B cell (primary cell): ENCODE measurements at regions not wholly inside any gene's neighbourhood (a gene's known extent, or its start where the extent isn't known, plus 50 kb on each side); places are given as distances from the start of the nearest gene placed in this dataset.

Experiments used
- ATAC-seq: fragments of 200-7000 bp; cut with Tn5 transposase; one replicate; pipeline ENCODE4 v1.10.0; 2021; ENCODE audit warnings: low read depth, mild to moderate bottlenecking, moderate number of reproducible peaks, moderate library complexity
- CTCF ChIA-PET: fragments of 350-600 bp; sonication (Branson Sonifier 250); formaldehyde crosslinking; loops from one replicate; lab custom pipeline; 2021; ENCODE audit warnings: antibody characterized with exemption, inconsistent platforms; lab: Charles Lee
- POLR2A ChIA-PET: fragments of 350-600 bp; sonication (Branson Sonifier 250); formaldehyde crosslinking; loops from one replicate; lab custom pipeline; 2021; ENCODE audit warnings: antibody characterized with exemption; lab: Charles Lee
- DNase-seq: peaks from one replicate; pipeline ENCODE4 v3.0.0; 2013
- H2AFZ ChIP-seq: 2 replicates; pipeline ENCODE4 v1.6.1; 2012; ENCODE audit warnings: mild to moderate bottlenecking, low read depth, low read length; ENCODE audit not compliant: insufficient read depth, poor library complexity, severe bottlenecking
- H3K27ac ChIP-seq, 2 donors: 1 replicate in 1 of 2; 2 replicates in 1 of 2; pipeline ENCODE4 v1.5.1; 2012 to 2013; ENCODE audit warnings: low read length in 2 of 2, mild to moderate bottlenecking in 2 of 2, moderate library complexity in 1 of 2
- H3K27me3 ChIP-seq, 4 experiments: fragments of 200-600 bp in 1 of 4; sonication (generic) in 1 of 4; replicated peaks in 1 of 4; 1 replicate in 2 of 4; 2 replicates in 2 of 4; pipeline versions ENCODE4 v1.6.1 to v1.7.0; 2013 to 2016; ENCODE audit warnings: low read length in 3 of 4, mild to moderate bottlenecking in 2 of 4, mixed read lengths in 1 of 4, moderate library complexity in 1 of 4; ENCODE audit not compliant: insufficient read depth in 4 of 4, control insufficient read depth in 3 of 4; ENCODE audit errors: control extremely low read depth in 1 of 4
- H3K36me3 ChIP-seq, 2 experiments: replicated peaks in 1 of 2; 1 replicate in 1 of 2; 2 replicates in 1 of 2; pipeline versions ENCODE4 v1.6.1 to v1.7.1; 2013; ENCODE audit warnings: low read length in 1 of 2; ENCODE audit not compliant: insufficient read depth in 2 of 2, control insufficient read depth in 1 of 2; ENCODE audit errors: control extremely low read depth in 1 of 2, extremely low read depth in 1 of 2
- H3K4me1 ChIP-seq, 2 donors: fragments of 200-600 bp in 1 of 2; sonication (generic) in 1 of 2; 1 replicate in 1 of 2; 2 replicates in 1 of 2; pipeline versions ENCODE4 v1.5.1 to v1.6.1; 2013 to 2017; ENCODE audit warnings: low read length in 2 of 2; ENCODE audit not compliant: control insufficient read depth in 2 of 2, insufficient read depth in 2 of 2
- H3K4me2 ChIP-seq: replicated peaks from 2 replicates; pipeline ENCODE3; 2012; ENCODE audit warnings: mild to moderate bottlenecking, low read depth, low read length; ENCODE audit not compliant: poor library complexity, severe bottlenecking
- H3K4me3 ChIP-seq, 5 experiments: fragments of 200-600 bp in 1 of 5; sonication (generic) in 1 of 5; 1 replicate in 3 of 5; 2 replicates in 2 of 5; pipeline versions ENCODE4 v1.5.1 to v1.7.0; 2011 to 2016; ENCODE audit warnings: low read length in 4 of 5, mild to moderate bottlenecking in 4 of 5, low read depth in 2 of 5, control low read depth in 1 of 5, moderate library complexity in 1 of 5; ENCODE audit not compliant: insufficient read depth in 1 of 5; ENCODE audit errors: control extremely low read depth in 1 of 5, extremely low read depth in 1 of 5
- H3K79me2 ChIP-seq: fragments of 200-600 bp; sonication (generic); one replicate; pipeline ENCODE4 v1.6.0; 2016; ENCODE audit warnings: low read length; ENCODE audit not compliant: control insufficient read depth, insufficient read depth
- H3K9ac ChIP-seq: fragments of 200-600 bp; sonication (generic); 2 replicates; pipeline ENCODE4 v1.6.1; 2017; ENCODE audit warnings: mild to moderate bottlenecking, low read length, moderate library complexity
- H3K9me3 ChIP-seq, 3 donors: one replicate each; pipeline versions ENCODE4 v1.6.1 to v1.7.1; 2013; ENCODE audit warnings: low read length in 2 of 3; ENCODE audit not compliant: control insufficient read depth in 2 of 3, insufficient read depth in 1 of 3; ENCODE audit errors: control extremely low read depth in 1 of 3
- H4K20me1 ChIP-seq: 2 replicates; pipeline ENCODE4 v1.6.0; 2012; ENCODE audit warnings: mild to moderate bottlenecking, low read length; ENCODE audit not compliant: insufficient read depth, control insufficient read depth, poor library complexity, severe bottlenecking
- H3K27ac Mint-ChIP-seq: one replicate; pipeline ENCODE4 v1.8.0; 2021; ENCODE audit warnings: mixed read lengths
- H3K27me3 Mint-ChIP-seq: one replicate; pipeline ENCODE4 v1.8.0; 2021; ENCODE audit warnings: mixed read lengths
- H3K4me1 Mint-ChIP-seq: one replicate; pipeline ENCODE4 v1.8.0; 2021; ENCODE audit warnings: mixed read lengths
- H3K4me3 Mint-ChIP-seq: one replicate; pipeline ENCODE4 v1.8.0; 2021; ENCODE audit warnings: mixed read lengths
- H3K9me3 Mint-ChIP-seq: one replicate; pipeline ENCODE4 v1.8.0; 2022; ENCODE audit warnings: mixed read lengths; ENCODE audit not compliant: insufficient read depth
- CTCF ChIP-seq: fragments of 200-600 bp; IDR thresholded peaks from one replicate; pipeline ENCODE4 v1.8.0; 2022; ENCODE audit warnings: antibody characterized with exemption, mild to moderate bottlenecking
- EZH2 ChIP-seq: IDR thresholded peaks from 2 replicates; pipeline ENCODE4 v1.6.1; 2012; ENCODE audit warnings: borderline replicate concordance, low read depth, mild to moderate bottlenecking, moderate library complexity, low read length; ENCODE audit not compliant: insufficient read depth, poor library complexity, severe bottlenecking
- WGBS: methylation state at CpG from one replicate; pipeline ENCODE4 v1.1.5; 2013; ENCODE audit warnings: missing lambda C conversion rate; ENCODE audit not compliant: insufficient coverage; 5-methylcytosine and 5-hydroxymethylcytosine counted together
- intact Hi-C: fragments of 100-400 bp; cut with micrococcal nuclease; formaldehyde crosslinking; loops from one replicate; pipeline ENCODE4 v1.10.0; 2022

GRCh38 chr16:49958448-49958847 lies 66.6 kb upstream of the CNEP1R1 start:
- H3K4me3 Mint-ChIP-seq, result no peak overlapping the region
- Histone ChIP-seq H3K36me3 (no peaks in the 10 kb centered on the region), H4K20me1 (no peaks in the 10 kb centered on the region), H3K4me3 (no peak overlapping the region), H3K79me2 (no peaks in the 10 kb centered on the region), H3K9ac (no peak overlapping the region), H3K9me3 (no peaks in the 10 kb centered on the region), H3K4me1 (no peaks in the 10 kb centered on the region), H2AFZ (no peak overlapping the region), H3K27me3 (peaks cover 0 to 3% (median 1%) of the 10 kb centered on the region in 4 experiments), H3K4me2 (no peak overlapping the region), H3K27ac (no peak overlapping the region)
- ChIA-PET CTCF (no interaction called here), POLR2A (interaction anchor here (0.6 kb wide), 1 partner anchor 31 kb away, joined by 4 read pairs; no protein-coding TSS in a partner anchor)
- H3K4me1 Mint-ChIP-seq, result no peaks in the 10 kb centered on the region
- intact Hi-C loops, result no loop called here
- DNase-seq (no peak), ATAC-seq (no peak)
- peaks cover 3% of the 10 kb centered on the region for H3K27me3 Mint-ChIP-seq
- no peak overlapping the region for H3K27ac Mint-ChIP-seq
- H3K9me3 Mint-ChIP-seq, result no peaks in the 10 kb centered on the region
- WGBS, result 80% methylated on average over 2 of the region's 3 CpGs
- TF ChIP-seq EZH2 (no peak), CTCF (no peak)

- TF ChIP-seq CTCF (no peak), EZH2 (no peak)
- Mint-ChIP-seq H3K27me3 (peaks cover 3% of the 10 kb centered on the region), H3K4me3 (no peak overlapping the region), H3K27ac (no peak overlapping the region), H3K9me3 (no peaks in the 10 kb centered on the region), H3K4me1 (no peaks in the 10 kb centered on the region)
- no peaks in the 10 kb centered on the region for H3K36me3 ChIP-seq
- H3K4me2 ChIP-seq, result no peak overlapping the region
- intact Hi-C loops, result no loop called here
- DNase-seq, result no peak
- CTCF ChIA-PET, result no interaction called here
- H4K20me1 ChIP-seq, result no peaks in the 10 kb centered on the region
- WGBS, result 91% methylated on average over 5 of the region's 11 CpGs
- H3K27me3 ChIP-seq, result peaks cover 0 to 3% (median 1%) of the 10 kb centered on the region in 4 experiments
- POLR2A ChIA-PET, result no interaction called here
- H2AFZ ChIP-seq, result no peak overlapping the region
- ATAC-seq, result no peak
- no peak overlapping the region for H3K9ac ChIP-seq
- no peak overlapping the region for H3K27ac ChIP-seq
- H3K4me1 ChIP-seq, result no peaks in the 10 kb centered on the region
- no peaks in the 10 kb centered on the region for H3K9me3 ChIP-seq
- no peak overlapping the region for H3K4me3 ChIP-seq
- no peaks in the 10 kb centered on the region for H3K79me2 ChIP-seq
These were observed 65.3 kb upstream of the CNEP1R1 start for GRCh38 chr16:49959552-49960277.
